Lung (tissue), 11 donors: ENCODE measurements at regions not wholly inside any gene's neighbourhood (a gene's known extent, or its start where the extent isn't known, plus 50 kb on each side); places are given as distances from the start of the nearest gene placed in this dataset.

Experiments used
- ATAC-seq: fragments of 200-7000 bp; cut with Tn5 transposase; one replicate; pipeline ENCODE4 v1.9.1; 2020; ENCODE audit warnings: moderate number of reproducible peaks; ENCODE audit not compliant: insufficient read depth, low FRiP score
- DNase-seq, 3 donors: peaks; one replicate each; pipeline ENCODE4 v3.0.0-alpha.2; 2013 to 2017
- H3K27ac ChIP-seq, 2 donors: one replicate each; pipeline ENCODE4 v1.5.1; 2013; ENCODE audit warnings: mild to moderate bottlenecking in 2 of 2, moderate library complexity in 2 of 2, control low read depth in 1 of 2, inconsistent platforms in 1 of 2, low read depth in 1 of 2, low read length in 1 of 2
- H3K27me3 ChIP-seq, 3 donors: one replicate each; pipeline ENCODE4 v1.5.1; 2013; ENCODE audit warnings: low read length in 2 of 3; ENCODE audit not compliant: control insufficient read depth in 3 of 3, insufficient read depth in 3 of 3
- H3K36me3 ChIP-seq, 4 donors: one replicate each; pipeline ENCODE4 v1.5.1; 2013; ENCODE audit warnings: low read length in 4 of 4, mild to moderate bottlenecking in 1 of 4, moderate library complexity in 1 of 4; ENCODE audit not compliant: control insufficient read depth in 4 of 4, insufficient read depth in 4 of 4
- H3K4me1 ChIP-seq, 5 donors: one replicate each; pipeline ENCODE4 v1.5.1; 2013; ENCODE audit warnings: low read length in 5 of 5, mild to moderate bottlenecking in 2 of 5, moderate library complexity in 1 of 5; ENCODE audit not compliant: control insufficient read depth in 5 of 5, insufficient read depth in 5 of 5
- H3K4me3 ChIP-seq: one replicate; pipeline ENCODE4 v1.5.1; 2013; ENCODE audit warnings: mild to moderate bottlenecking, control low read depth, moderate library complexity
- H3K9ac ChIP-seq, 2 donors: one replicate each; pipeline ENCODE4 v1.5.1; 2013; ENCODE audit warnings: low read length in 2 of 2, control low read depth in 1 of 2; ENCODE audit not compliant: insufficient read depth in 1 of 2
- H3K9me3 ChIP-seq, 4 donors: one replicate each; pipeline ENCODE4 v1.5.1; 2013; ENCODE audit warnings: low read length in 3 of 4, mild to moderate bottlenecking in 1 of 4, moderate library complexity in 1 of 4; ENCODE audit not compliant: control insufficient read depth in 4 of 4, insufficient read depth in 3 of 4
- WGBS, 2 donors: extraction: QIAGEN DNeasy Blood & Tissue Kit; methylation state at CpG; one replicate each; pipeline ENCODE4 v1.1.7; 2013; 5-methylcytosine and 5-hydroxymethylcytosine counted together
- TF ChIP-seq, protein P1 (sequence below): IDR thresholded peaks from 2 replicates; pipeline ENCODE4 v1.5.1; 2012; ENCODE audit warnings: mild to moderate bottlenecking; ENCODE audit errors: control extremely low read depth, extremely low read depth
- donor health status: control.
- donor health status: control.
- donor health status: Bipolar disorder and iron deficiency.
- donor health status: healthy.
- donor health status: DM: yes; HTN: yes; CAD: no.

DNA sequence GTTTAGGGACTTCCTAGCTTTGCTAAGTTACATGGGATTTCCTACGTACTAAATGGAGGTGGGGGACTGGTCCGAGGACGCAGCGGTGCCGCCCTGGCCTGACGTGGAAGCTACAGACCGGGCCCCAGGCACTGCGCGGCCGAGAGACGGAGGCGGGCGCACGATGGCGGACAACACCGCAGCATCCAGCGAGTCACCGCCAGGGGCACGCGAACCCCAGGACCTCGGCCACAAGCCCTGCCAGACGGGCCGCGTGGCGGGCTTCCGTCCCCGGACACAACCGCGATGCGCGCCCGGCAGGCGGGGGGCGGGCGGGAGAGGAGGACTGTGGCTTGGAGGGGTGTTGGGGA lies 1516.9 kb upstream of the DEFB115 start:
- no peak for ATAC-seq
- no peak overlapping the region for H3K9ac ChIP-seq
- TF ChIP-seq, protein P1, sequence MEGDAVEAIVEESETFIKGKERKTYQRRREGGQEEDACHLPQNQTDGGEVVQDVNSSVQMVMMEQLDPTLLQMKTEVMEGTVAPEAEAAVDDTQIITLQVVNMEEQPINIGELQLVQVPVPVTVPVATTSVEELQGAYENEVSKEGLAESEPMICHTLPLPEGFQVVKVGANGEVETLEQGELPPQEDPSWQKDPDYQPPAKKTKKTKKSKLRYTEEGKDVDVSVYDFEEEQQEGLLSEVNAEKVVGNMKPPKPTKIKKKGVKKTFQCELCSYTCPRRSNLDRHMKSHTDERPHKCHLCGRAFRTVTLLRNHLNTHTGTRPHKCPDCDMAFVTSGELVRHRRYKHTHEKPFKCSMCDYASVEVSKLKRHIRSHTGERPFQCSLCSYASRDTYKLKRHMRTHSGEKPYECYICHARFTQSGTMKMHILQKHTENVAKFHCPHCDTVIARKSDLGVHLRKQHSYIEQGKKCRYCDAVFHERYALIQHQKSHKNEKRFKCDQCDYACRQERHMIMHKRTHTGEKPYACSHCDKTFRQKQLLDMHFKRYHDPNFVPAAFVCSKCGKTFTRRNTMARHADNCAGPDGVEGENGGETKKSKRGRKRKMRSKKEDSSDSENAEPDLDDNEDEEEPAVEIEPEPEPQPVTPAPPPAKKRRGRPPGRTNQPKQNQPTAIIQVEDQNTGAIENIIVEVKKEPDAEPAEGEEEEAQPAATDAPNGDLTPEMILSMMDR = no peak
- no peak overlapping the region for H3K27ac ChIP-seq
- peaks cover 0 to 4% (median 0%) of the 10 kb centered on the region in 3 donors for H3K27me3 ChIP-seq
- DNase-seq = no peak
- H3K4me3 ChIP-seq = no peak overlapping the region
- H3K9me3 ChIP-seq = peaks cover 0 to 46% (median 7%) of the 10 kb centered on the region in 4 donors
- WGBS, 2 donors = 40 to 63% methylated on average over 31 to 35 of the region's 35 CpGs
- H3K4me1 ChIP-seq = no peaks in the 10 kb centered on the region
- no peaks in the 10 kb centered on the region for H3K36me3 ChIP-seq

GRCh38 chr20:29740951-29741593 lies 1516.4 kb upstream of the DEFB115 start:
- H3K4me3 ChIP-seq = no peak overlapping the region
- H3K27ac ChIP-seq = no peak overlapping the region
- DNase-seq (no peak), ATAC-seq (no peak)
- no peaks in the 10 kb centered on the region for H3K4me1 ChIP-seq
- no peaks in the 10 kb centered on the region for H3K36me3 ChIP-seq
- H3K9me3 ChIP-seq = peaks cover 0 to 48% (median 7%) of the 10 kb centered on the region in 4 donors
- 46 to 62% methylated on average over 38 to 51 of the region's 51 CpGs for WGBS, 2 donors
- H3K9ac ChIP-seq = no peak overlapping the region
- peaks cover 0 to 4% (median 0%) of the 10 kb centered on the region in 3 donors for H3K27me3 ChIP-seq
- TF ChIP-seq, protein P1 = no peak

GRCh38 chr20:29741594-29741893 lies 1515.9 kb upstream of the DEFB115 start:
- Histone ChIP-seq H3K4me3 (no peak overlapping the region), H3K27ac (no peak overlapping the region), H3K9me3 (peaks cover 0 to 48% (median 7%) of the 10 kb centered on the region in 4 donors), H3K4me1 (no peaks in the 10 kb centered on the region), H3K27me3 (peaks cover 0 to 4% (median 0%) of the 10 kb centered on the region in 3 donors), H3K9ac (no peak overlapping the region), H3K36me3 (no peaks in the 10 kb centered on the region)
- DNase-seq (no peak), ATAC-seq (no peak)
- WGBS, 2 donors = 35 to 63% methylated on average over 13 of the region's 13 CpGs
- TF ChIP-seq, protein P1 = no peak
